ENCODE measurements at regions not wholly inside any gene's neighbourhood (a gene's known extent, or its start where the extent isn't known, plus 50 kb on each side); places are given as distances from the start of the nearest gene placed in this dataset.

- Histone ChIP-seq H3K27ac (no peak overlapping the region), H3K27me3 (no peaks in the 10 kb centered on the region), H3K9me3 (no peaks in the 10 kb centered on the region), H3K4me1 (no peaks in the 10 kb centered on the region), H3K36me3 (no peaks in the 10 kb centered on the region), H3K4me3 (no peak overlapping the region)
- intact Hi-C loops (cut with DNase I): no loop called here
- DNase-seq (ENCODE audit: low spot score in 2 of 2): no peak
- no peak for TF ChIP-seq CTCF (IDR thresholded peaks at IDR 0.05)
Observed at GRCh38 chrX:25198891-25199290, 183.1 kb upstream of the ARX start.

DNA sequence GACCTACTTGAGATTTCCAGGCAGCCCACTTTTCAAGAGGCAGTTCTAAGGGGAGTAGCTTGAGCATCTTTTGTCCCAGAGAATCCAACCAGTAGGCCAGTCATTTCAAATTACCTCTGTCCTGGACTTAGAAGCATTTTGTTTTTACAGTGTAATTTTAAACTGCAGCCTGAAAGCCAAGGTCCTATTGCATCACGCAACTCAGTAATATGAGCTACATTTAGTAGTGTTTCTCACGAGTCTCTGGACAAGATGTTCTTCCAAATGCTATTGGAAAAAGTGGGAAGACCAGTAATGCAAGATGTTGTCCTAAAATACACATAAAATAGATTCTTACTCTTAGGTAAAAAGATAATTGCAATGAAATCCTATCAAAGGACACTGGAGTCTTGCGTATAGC, 182.5 kb upstream of the ARX start:
- Histone ChIP-seq H3K36me3 (no peaks in the 10 kb centered on the region), H3K4me3 (no peak overlapping the region), H3K27me3 (no peaks in the 10 kb centered on the region), H3K27ac (no peak overlapping the region), H3K4me1 (no peaks in the 10 kb centered on the region), H3K9me3 (no peaks in the 10 kb centered on the region)
- no peak for DNase-seq (ENCODE audit: low spot score in 2 of 2)
- intact Hi-C loops (cut with DNase I): no loop called here
- no peak for TF ChIP-seq CTCF (IDR thresholded peaks at IDR 0.05)

DNA sequence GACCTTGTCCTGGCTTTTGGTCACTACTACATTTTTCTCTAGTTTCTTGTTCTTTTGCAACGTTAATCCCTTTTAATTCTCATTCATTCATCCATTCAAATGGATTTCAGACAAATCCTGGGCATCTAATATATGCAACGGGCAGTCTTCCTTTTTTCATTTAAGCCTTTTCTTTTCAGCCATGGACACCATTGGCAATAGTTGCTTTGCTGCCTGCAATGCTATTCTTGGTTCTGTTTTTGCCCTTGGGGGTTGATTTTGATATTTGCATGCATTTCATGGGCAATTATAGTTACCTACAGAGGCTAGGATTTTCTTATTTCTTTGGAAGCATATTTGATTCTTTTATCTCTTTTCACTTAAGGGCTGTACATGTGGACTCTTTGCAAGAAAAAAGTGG, 180.5 kb upstream of the ARX start:
- intact Hi-C loops (cut with DNase I): no loop called here
- no peak for TF ChIP-seq CTCF (IDR thresholded peaks at IDR 0.05)
- Histone ChIP-seq H3K9me3 (no peaks in the 10 kb centered on the region), H3K27ac (no peak overlapping the region), H3K27me3 (no peaks in the 10 kb centered on the region), H3K4me3 (no peak overlapping the region), H3K36me3 (no peaks in the 10 kb centered on the region), H3K4me1 (no peaks in the 10 kb centered on the region)
- DNase-seq (ENCODE audit: low spot score in 2 of 2): no peak

DNA sequence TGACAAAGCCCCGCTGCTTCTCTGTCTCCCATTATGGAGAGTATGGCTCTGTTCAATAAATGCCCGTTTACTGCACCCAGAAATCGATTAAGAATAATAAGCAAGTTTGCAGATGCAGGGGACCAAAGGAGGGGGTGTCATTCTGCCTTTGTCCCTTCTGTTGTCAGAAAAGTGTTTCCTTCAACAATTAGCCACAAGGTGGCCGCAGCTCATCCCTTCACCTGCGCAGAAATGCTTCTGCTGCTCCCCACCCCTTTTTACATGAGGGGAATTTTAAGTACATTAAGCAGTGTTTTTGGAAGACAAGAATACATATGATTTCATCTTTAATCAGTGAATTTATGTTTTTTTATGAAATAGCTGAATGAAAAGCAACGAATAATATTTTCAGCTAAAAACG, 175.6 kb upstream of the ARX start:
- intact Hi-C loops (cut with DNase I): no loop called here
- no peaks in the 10 kb centered on the region for H3K36me3 ChIP-seq
- TF ChIP-seq CTCF (IDR thresholded peaks at IDR 0.05): no peak
- H3K4me1 ChIP-seq: no peaks in the 10 kb centered on the region
- H3K9me3 ChIP-seq: no peaks in the 10 kb centered on the region
- no peaks in the 10 kb centered on the region for H3K27me3 ChIP-seq
- no peak overlapping the region for H3K27ac ChIP-seq
- no peak for DNase-seq (ENCODE audit: low spot score in 2 of 2)
- H3K4me3 ChIP-seq: no peak overlapping the region

- no peak overlapping the region for H3K4me3 ChIP-seq
- no peak for TF ChIP-seq CTCF (IDR thresholded peaks at IDR 0.05)
- no peaks in the 10 kb centered on the region for H3K36me3 ChIP-seq
Observed at GRCh38 chrX:25181775-25182174, 166.0 kb upstream of the ARX start.

DNA sequence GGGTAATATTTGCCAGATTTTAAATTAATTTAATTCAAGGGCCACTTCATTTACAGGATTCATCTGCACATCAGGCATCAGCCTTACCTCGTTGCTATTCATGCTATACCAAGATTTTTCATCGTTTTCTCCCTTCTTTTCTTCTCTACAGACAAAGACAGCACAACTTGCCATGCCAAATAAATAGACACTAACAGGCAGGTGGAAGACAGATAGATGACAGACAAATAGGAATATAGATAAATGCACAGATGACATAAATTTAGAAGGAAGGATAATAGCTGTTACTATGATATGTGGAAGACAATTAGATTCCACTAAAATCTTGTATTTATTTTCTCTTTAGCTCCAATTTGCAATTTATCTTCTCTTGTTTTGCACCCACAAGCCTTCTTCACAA, 164.5 kb upstream of the ARX start:
- H3K36me3 ChIP-seq: no peaks in the 10 kb centered on the region
- no peaks in the 10 kb centered on the region for H3K4me1 ChIP-seq
- DNase-seq (ENCODE audit: low spot score in 2 of 2): no peak
- no peak overlapping the region for H3K4me3 ChIP-seq
- H3K27ac ChIP-seq: no peak overlapping the region
- TF ChIP-seq CTCF (IDR thresholded peaks at IDR 0.05): no peak
- no peaks in the 10 kb centered on the region for H3K27me3 ChIP-seq
- intact Hi-C loops (cut with DNase I): no loop called here
- H3K9me3 ChIP-seq: no peaks in the 10 kb centered on the region

More at GRCh38 chrX:25181775-25182174, 166.0 kb upstream of the ARX start:
- Histone ChIP-seq H3K27me3 (no peaks in the 10 kb centered on the region), H3K9me3 (no peaks in the 10 kb centered on the region), H3K27ac (no peak overlapping the region), H3K4me1 (no peaks in the 10 kb centered on the region)
- intact Hi-C loops (cut with DNase I): no loop called here
- DNase-seq (ENCODE audit: low spot score in 2 of 2): no peak

Measured in ascending aorta (tissue), 2 donors.